ENCODE measurements at regions not wholly inside any gene's neighbourhood (a gene's known extent, or its start where the extent isn't known, plus 50 kb on each side); places are given as distances from the start of the nearest gene placed in this dataset.
A peak's percentile ranks its signal among the peaks of the same experiment; 100 is the strongest.

DNA sequence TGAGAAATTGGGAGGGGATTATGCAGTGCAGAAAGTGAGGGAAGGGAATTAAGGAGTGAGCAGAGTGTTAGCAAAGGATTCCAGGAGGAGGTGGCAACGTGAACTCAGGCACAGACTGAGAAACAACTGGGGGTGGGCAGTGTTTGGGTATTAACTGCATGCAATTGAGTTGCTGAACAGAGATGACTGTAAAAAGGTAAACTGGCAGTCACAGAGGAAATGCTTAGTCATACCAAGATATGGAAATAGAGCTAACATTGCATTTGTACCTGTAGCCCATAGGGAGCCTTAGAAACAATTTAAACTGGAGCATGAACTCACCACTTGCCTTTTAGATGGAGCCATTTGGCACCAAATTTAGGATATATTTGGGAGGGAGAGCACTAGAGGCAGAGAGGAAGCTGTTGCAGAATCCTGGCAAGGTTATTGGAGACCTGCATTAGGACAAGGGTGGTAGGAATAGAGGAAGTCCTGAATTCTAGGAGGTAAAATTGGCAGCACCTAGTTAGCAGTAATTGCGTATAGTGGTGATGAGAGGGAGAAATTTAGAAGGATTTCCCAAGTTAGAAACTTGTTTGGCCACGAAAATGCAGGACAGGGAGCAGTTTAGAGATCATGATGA, 100.6 kb upstream of the FRY start:
- H3K23ac ChIP-seq (ENCODE audit: low read depth, low read length), result no peak overlapping the region
- dilution Hi-C loops (cut with HindIII; ENCODE audit: low sequenced_read_pairs, unreplicated experiment), result no loop called here
- H3K4me1 ChIP-seq (ENCODE audit: control insufficient read depth, insufficient read depth, low read length), result peaks cover 2% of the 10 kb centered on the region; the same call in 1 of the 2 replicates
- DNase-seq, result no peak
- no peak overlapping the region for H4K91ac ChIP-seq (ENCODE audit: insufficient read depth, low read depth, low read length)
- H3K27ac ChIP-seq (ENCODE audit: insufficient read depth, low read length), result no peak overlapping the region
- no peaks in the 10 kb centered on the region for H3K79me1 ChIP-seq (ENCODE audit: low read depth in 1 of 2, low read length in 2 of 2)
- H3K9me1 ChIP-seq (ENCODE audit: insufficient read depth, low read length), result peaks cover 5% of the 10 kb centered on the region
- no peak overlapping the region for H4K8ac ChIP-seq (ENCODE audit: low read depth in 2 of 2, low read length in 2 of 2)
- intact Hi-C loops (cut with micrococcal nuclease), result no loop called here
- no peak overlapping the region for H3K56ac ChIP-seq (ENCODE audit: extremely low read depth, insufficient read depth, low read length)
- H3K18ac ChIP-seq (ENCODE audit: low read depth, low read length), result peak overlapping the region; percentile 20; the same call in 1 of the 2 replicates
- peak overlapping the region; percentile 3; the same call in 1 of the 2 replicates for H3K4ac ChIP-seq (ENCODE audit: low read depth, low read length)
- BruUV-seq (replicated peaks), result no TSS peak
- H3K4me3 ChIP-seq (ENCODE audit: insufficient read depth, low read depth, low read length), result no peak overlapping the region
- no peak overlapping the region for H3K14ac ChIP-seq (replicated peaks; ENCODE audit: low read depth, low read length)
- no peak overlapping the region for H2BK15ac ChIP-seq (ENCODE audit: low read depth, low read length)
- no peak overlapping the region for H3K9ac ChIP-seq (ENCODE audit: low read depth, low read length)
- no peak overlapping the region for H2AFZ ChIP-seq (replicated peaks; ENCODE audit: low read length, poor library complexity)
- H4K20me1 ChIP-seq (ENCODE audit: insufficient read depth, low read length), result no peaks in the 10 kb centered on the region
- H3K4me2 ChIP-seq (ENCODE audit: low read depth, low read length), result no peak overlapping the region
- peak overlapping the region; percentile 44; the same call in 1 of the 2 replicates for H2BK20ac ChIP-seq (ENCODE audit: low read depth, low read length)
- H3K9me3 ChIP-seq (ENCODE audit: control insufficient read depth, insufficient read depth, low read length), result no peaks in the 10 kb centered on the region
- H2BK120ac ChIP-seq (ENCODE audit: low read depth, low read length), result peak overlapping the region; percentile 26; the same call in 1 of the 2 replicates
- ATAC-seq (ENCODE audit: low read depth), result no peak
- H2BK5ac ChIP-seq (ENCODE audit: low read depth, low read length, poor library complexity, severe bottlenecking), result no peak overlapping the region
- in situ Hi-C loops (cut with MboI; ENCODE audit: low sequenced_read_pairs), result no loop called here
- no peak overlapping the region; the same call in 1 of the 2 replicates for H4K5ac ChIP-seq (ENCODE audit: low read depth, low read length)
- no peaks in the 10 kb centered on the region for H3K36me3 ChIP-seq (ENCODE audit: control insufficient read depth, insufficient read depth, low read length)
- TF ChIP-seq, protein P1, sequence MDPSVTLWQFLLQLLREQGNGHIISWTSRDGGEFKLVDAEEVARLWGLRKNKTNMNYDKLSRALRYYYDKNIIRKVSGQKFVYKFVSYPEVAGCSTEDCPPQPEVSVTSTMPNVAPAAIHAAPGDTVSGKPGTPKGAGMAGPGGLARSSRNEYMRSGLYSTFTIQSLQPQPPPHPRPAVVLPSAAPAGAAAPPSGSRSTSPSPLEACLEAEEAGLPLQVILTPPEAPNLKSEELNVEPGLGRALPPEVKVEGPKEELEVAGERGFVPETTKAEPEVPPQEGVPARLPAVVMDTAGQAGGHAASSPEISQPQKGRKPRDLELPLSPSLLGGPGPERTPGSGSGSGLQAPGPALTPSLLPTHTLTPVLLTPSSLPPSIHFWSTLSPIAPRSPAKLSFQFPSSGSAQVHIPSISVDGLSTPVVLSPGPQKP (IDR thresholded peaks at IDR 0.05; ENCODE audit: borderline replicate concordance, low read depth, low read length), result no peak
- TF ChIP-seq, protein P2, sequence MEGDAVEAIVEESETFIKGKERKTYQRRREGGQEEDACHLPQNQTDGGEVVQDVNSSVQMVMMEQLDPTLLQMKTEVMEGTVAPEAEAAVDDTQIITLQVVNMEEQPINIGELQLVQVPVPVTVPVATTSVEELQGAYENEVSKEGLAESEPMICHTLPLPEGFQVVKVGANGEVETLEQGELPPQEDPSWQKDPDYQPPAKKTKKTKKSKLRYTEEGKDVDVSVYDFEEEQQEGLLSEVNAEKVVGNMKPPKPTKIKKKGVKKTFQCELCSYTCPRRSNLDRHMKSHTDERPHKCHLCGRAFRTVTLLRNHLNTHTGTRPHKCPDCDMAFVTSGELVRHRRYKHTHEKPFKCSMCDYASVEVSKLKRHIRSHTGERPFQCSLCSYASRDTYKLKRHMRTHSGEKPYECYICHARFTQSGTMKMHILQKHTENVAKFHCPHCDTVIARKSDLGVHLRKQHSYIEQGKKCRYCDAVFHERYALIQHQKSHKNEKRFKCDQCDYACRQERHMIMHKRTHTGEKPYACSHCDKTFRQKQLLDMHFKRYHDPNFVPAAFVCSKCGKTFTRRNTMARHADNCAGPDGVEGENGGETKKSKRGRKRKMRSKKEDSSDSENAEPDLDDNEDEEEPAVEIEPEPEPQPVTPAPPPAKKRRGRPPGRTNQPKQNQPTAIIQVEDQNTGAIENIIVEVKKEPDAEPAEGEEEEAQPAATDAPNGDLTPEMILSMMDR (conservative IDR thresholded peaks at IDR 0.05; ENCODE audit: low read depth, low read length), result no peak
- TF ChIP-seq NFE2L2 (IDR thresholded peaks at IDR 0.05; ENCODE audit: low read depth, low read length), result peak; percentile 73
- TF ChIP-seq FOS (IDR thresholded peaks at IDR 0.05; ENCODE audit: low read depth, low read length), result no peak
- no peak for TF ChIP-seq MXI1 (IDR thresholded peaks at IDR 0.05; ENCODE audit: borderline replicate concordance, low read depth, low read length)
- no peaks in the 10 kb centered on the region; the same call in 1 of the 2 replicates for H3K27me3 ChIP-seq (ENCODE audit: control insufficient read depth, insufficient read depth, low read length)
- H2AK5ac ChIP-seq (ENCODE audit: low read depth, low read length), result no peak overlapping the region
- no peak overlapping the region for H2AK9ac ChIP-seq (replicated peaks; ENCODE audit: low read depth, low read length, poor library complexity)
- ChIA-PET POLR2A (ENCODE audit: unreplicated experiment) (interaction anchor here (0.6 kb wide), 1 partner anchor 1749 kb away, joined by 5 read pairs; no protein-coding TSS in a partner anchor), CTCF (interaction anchor here (0.6 to 1.8 kb wide), 3 partner anchors 10 to 606 kb away, joined by 3 to 4 read pairs (median 4); no protein-coding TSS in a partner anchor)
- 78% methylated on average over 3 of the region's 3 CpGs; no CpG with 5 or more reads in 1 of the 2 experiments for WGBS, 2 experiments (ENCODE audit: extremely low coverage in 2 of 2, insufficient read length in 1 of 2)
